Liver (tissue), 8 donors: ENCODE measurements at regions not wholly inside any gene's neighbourhood (a gene's known extent, or its start where the extent isn't known, plus 50 kb on each side); places are given as distances from the start of the nearest gene placed in this dataset.

ENCODE experiments used
- DNase-seq: peaks from one replicate; pipeline ENCODE4 v3.0.0-alpha.2; 2017; ENCODE audit warnings: low spot score
- H3K27ac ChIP-seq, 2 donors: one replicate each; pipeline ENCODE4 v1.7.0; 2013; ENCODE audit warnings: inconsistent platforms in 2 of 2, low read length in 2 of 2, control low read depth in 1 of 2, low read depth in 1 of 2, mild to moderate bottlenecking in 1 of 2
- H3K27me3 ChIP-seq, 4 donors: one replicate each; pipeline versions ENCODE4 v1.6.1 to v1.7.0; 2013; ENCODE audit warnings: low read length in 3 of 4, inconsistent platforms in 1 of 4, mild to moderate bottlenecking in 1 of 4, moderate library complexity in 1 of 4; ENCODE audit not compliant: control insufficient read depth in 4 of 4, insufficient read depth in 4 of 4
- H3K36me3 ChIP-seq, 4 donors: one replicate each; pipeline versions ENCODE4 v1.6.1 to v1.7.0; 2013; ENCODE audit warnings: low read length in 3 of 4, mild to moderate bottlenecking in 3 of 4, low read depth in 1 of 4, moderate library complexity in 1 of 4; ENCODE audit not compliant: control insufficient read depth in 4 of 4, insufficient read depth in 3 of 4
- H3K4me1 ChIP-seq, 4 donors: one replicate each; pipeline versions ENCODE4 v1.6.1 to v1.7.0; 2013; ENCODE audit warnings: low read length in 3 of 4, mild to moderate bottlenecking in 3 of 4, moderate library complexity in 1 of 4; ENCODE audit not compliant: control insufficient read depth in 4 of 4, insufficient read depth in 4 of 4
- H3K4me3 ChIP-seq, 3 donors: one replicate each; pipeline versions ENCODE4 v1.6.1 to v1.7.0; 2013; ENCODE audit warnings: low read length in 3 of 3, control low read depth in 1 of 3, low read depth in 1 of 3, mild to moderate bottlenecking in 1 of 3
- H3K9ac ChIP-seq, 2 donors: one replicate each; pipeline ENCODE4 v1.7.0; 2013; ENCODE audit warnings: low read length in 2 of 2, mild to moderate bottlenecking in 2 of 2, moderate library complexity in 2 of 2, control low read depth in 1 of 2, low read depth in 1 of 2
- H3K9me3 ChIP-seq, 4 donors: one replicate each; pipeline versions ENCODE4 v1.6.1 to v1.7.0; 2013; ENCODE audit warnings: low read length in 3 of 4; ENCODE audit not compliant: control insufficient read depth in 4 of 4
- ATF3 ChIP-seq: IDR thresholded peaks from 2 replicates; pipeline ENCODE4 v1.6.1; 2016; ENCODE audit warnings: antibody characterized with exemption
- CTCF ChIP-seq: fragments of 150-350 bp; IDR thresholded peaks from 2 replicates; pipeline ENCODE4 v1.5.1; 2017; ENCODE audit warnings: improper control_type of control experiment, low read depth, low read length; ENCODE audit not compliant: missing input control
- EGR1 ChIP-seq, 2 donors: IDR thresholded peaks; 2 replicates each; pipeline ENCODE4 v1.6.1; 2016 to 2018; ENCODE audit warnings: antibody characterized with exemption in 2 of 2, low read depth in 2 of 2
- FOXA1 ChIP-seq: IDR thresholded peaks from 2 replicates; pipeline ENCODE4 v1.6.1; 2016; ENCODE audit warnings: antibody characterized with exemption
- FOXA2 ChIP-seq: IDR thresholded peaks from 2 replicates; pipeline ENCODE4 v1.6.1; 2016; ENCODE audit warnings: antibody characterized with exemption
- GABPA ChIP-seq, 2 donors: IDR thresholded peaks in 1 of 2; conservative IDR thresholded peaks in 1 of 2; 2 replicates each; pipeline ENCODE4 v1.6.1; 2016; ENCODE audit warnings: antibody characterized with exemption in 2 of 2, mild to moderate bottlenecking in 1 of 2, moderate library complexity in 1 of 2
- HNF4A ChIP-seq, 2 donors: conservative IDR thresholded peaks; 2 replicates each; pipeline ENCODE4 v1.6.1; 2016; ENCODE audit warnings: antibody characterized with exemption in 2 of 2, mild to moderate bottlenecking in 2 of 2
- HNF4G ChIP-seq: IDR thresholded peaks from 2 replicates; pipeline ENCODE4 v1.6.1; 2016; ENCODE audit warnings: antibody characterized with exemption
- JUND ChIP-seq, 2 donors: IDR thresholded peaks; 2 replicates each; pipeline ENCODE4 v1.6.1; 2016; ENCODE audit warnings: antibody characterized with exemption in 2 of 2
- MAX ChIP-seq: IDR thresholded peaks from 2 replicates; pipeline ENCODE4 v1.6.1; 2016; ENCODE audit warnings: antibody characterized with exemption
- NR2F2 ChIP-seq: IDR thresholded peaks from 2 replicates; pipeline ENCODE4 v1.6.1; 2016; ENCODE audit warnings: antibody characterized with exemption
- RAD21 ChIP-seq, 2 donors: IDR thresholded peaks; 2 replicates each; pipeline ENCODE4 v1.6.1; 2016; ENCODE audit warnings: antibody characterized with exemption in 2 of 2, mild to moderate bottlenecking in 2 of 2
- REST ChIP-seq: IDR thresholded peaks from 2 replicates; pipeline ENCODE4 v1.6.1; 2016; ENCODE audit warnings: antibody characterized with exemption, mild to moderate bottlenecking
- RXRA ChIP-seq, 2 donors: IDR thresholded peaks; 2 replicates each; pipeline ENCODE4 v1.6.1; 2017 to 2018; ENCODE audit warnings: antibody characterized with exemption in 2 of 2, mild to moderate bottlenecking in 1 of 2
- SP1 ChIP-seq: IDR thresholded peaks from 2 replicates; pipeline ENCODE4 v1.6.1; 2018; ENCODE audit warnings: antibody characterized with exemption, mild to moderate bottlenecking
- TAF1 ChIP-seq: conservative IDR thresholded peaks from 2 replicates; pipeline ENCODE4 v1.6.1; 2016; ENCODE audit warnings: antibody characterized with exemption, mild to moderate bottlenecking
- YY1 ChIP-seq: IDR thresholded peaks from 2 replicates; pipeline ENCODE4 v1.6.1; 2016; ENCODE audit warnings: antibody characterized with exemption, mild to moderate bottlenecking
- ZBTB33 ChIP-seq: IDR thresholded peaks from 2 replicates; pipeline ENCODE4 v1.6.1; 2016; ENCODE audit warnings: antibody characterized with exemption
- WGBS: extraction: QIAGEN DNeasy Blood & Tissue Kit; methylation state at CpG from one replicate; pipeline ENCODE4 v1.1.7; 2013; 5-methylcytosine and 5-hydroxymethylcytosine counted together
- donor health status: healthy.
- donor health status: healthy.
- donor health status: healthy.
- donor health status: healthy.
- donor health status: healthy.

GRCh38 chr6:139834232-139834631, 459.8 kb upstream of the CITED2 start:
- TF ChIP-seq HNF4G, result no peak
- peak; percentile 28 to 55 for TF ChIP-seq RXRA (IDR thresholded peaks at IDR 0.05)
- TF ChIP-seq REST, result no peak
- TF ChIP-seq GABPA (IDR thresholded peaks at IDR 0.05 in 1 of 2, conservative IDR thresholded peaks at IDR 0.05 in 1 of 2), result no peak
- no peak for TF ChIP-seq FOXA2
- no peak for TF ChIP-seq TAF1
- no peak for TF ChIP-seq FOXA1
- TF ChIP-seq ATF3, result no peak
- peak in 1 of 2 donors; percentile 43 for TF ChIP-seq JUND (IDR thresholded peaks at IDR 0.05)
- no peak for TF ChIP-seq RAD21 (IDR thresholded peaks at IDR 0.05)
- no peak for TF ChIP-seq ZBTB33
- no peak for TF ChIP-seq MAX
- TF ChIP-seq HNF4A (conservative IDR thresholded peaks at IDR 0.05), result peak; percentile 36 to 62
- no peak for TF ChIP-seq YY1
- WGBS, result 38% methylated on average over 5 of the region's 5 CpGs
- peak overlapping the region in 1 of 2 donors; percentile 1 for H3K9ac ChIP-seq
- peak overlapping the region; percentile 40 to 70 for H3K27ac ChIP-seq
- DNase-seq, result no peak
- H3K36me3 ChIP-seq, result no peaks in the 10 kb centered on the region
- H3K4me3 ChIP-seq, result no peak overlapping the region
- no peaks in the 10 kb centered on the region for H3K27me3 ChIP-seq
- H3K9me3 ChIP-seq, result no peaks in the 10 kb centered on the region
- H3K4me1 ChIP-seq, result peaks cover 2 to 15% (median 8%) of the 10 kb centered on the region in 4 donors

GRCh38 chr6:139833592-139833991, 459.1 kb upstream of the CITED2 start:
- Histone ChIP-seq H3K4me1 (peaks cover 2 to 15% (median 8%) of the 10 kb centered on the region in 4 donors), H3K36me3 (no peaks in the 10 kb centered on the region), H3K27ac (peak overlapping the region; percentile 70 to 80), H3K4me3 (no peak overlapping the region), H3K9me3 (no peaks in the 10 kb centered on the region), H3K9ac (peak overlapping the region in 1 of 2 donors; percentile 1), H3K27me3 (no peaks in the 10 kb centered on the region)
- 38% methylated on average over 4 of the region's 4 CpGs for WGBS
- no peak for DNase-seq
- peak; percentile 63 for TF ChIP-seq ATF3
- peak in 1 of 2 donors; percentile 53 for TF ChIP-seq EGR1 (IDR thresholded peaks at IDR 0.05; ENCODE audit: low read depth in 2 of 2)
- TF ChIP-seq GABPA (IDR thresholded peaks at IDR 0.05 in 1 of 2, conservative IDR thresholded peaks at IDR 0.05 in 1 of 2), result peak in 1 of 2 donors; percentile 22
- TF ChIP-seq CTCF, result no peak
- TF ChIP-seq RAD21 (IDR thresholded peaks at IDR 0.05), result peak; percentile 75 to 77
- TF ChIP-seq YY1, result peak; percentile 82
- peak; percentile 80 for TF ChIP-seq REST
- TF ChIP-seq SP1, result peak; percentile 91
- peak; percentile 86 for TF ChIP-seq NR2F2
- TF ChIP-seq FOXA1, result peak; percentile 60
- peak; percentile 86 for TF ChIP-seq MAX
- peak; percentile 88 for TF ChIP-seq FOXA2
- peak; percentile 88 to 94 for TF ChIP-seq HNF4A (conservative IDR thresholded peaks at IDR 0.05)
